Brain microvascular endothelial cell (primary cell): ENCODE measurements at regions not wholly inside any gene's neighbourhood (a gene's known extent, or its start where the extent isn't known, plus 50 kb on each side); places are given as distances from the start of the nearest gene placed in this dataset.

Experiments
- DNase-seq: peaks from one replicate; pipeline ENCODE4 v3.0.0-alpha.2; 2020
- H3K27ac ChIP-seq: fragments of 250-450 bp; sonication (Bioruptor Pico); 2 replicates; pipeline ENCODE4 v1.5.1; 2020; ENCODE audit warnings: mild to moderate bottlenecking, moderate library complexity
- H3K27me3 ChIP-seq: fragments of 250-450 bp; sonication (Bioruptor Pico); replicated peaks from 2 replicates; pipeline ENCODE4 v1.5.1; 2020; ENCODE audit warnings: mild to moderate bottlenecking
- H3K36me3 ChIP-seq: fragments of 250-450 bp; sonication (Bioruptor Pico); replicated peaks from 2 replicates; pipeline ENCODE4 v1.5.1; 2020; ENCODE audit warnings: mild to moderate bottlenecking
- H3K4me3 ChIP-seq: 2 replicates; pipeline ENCODE4 v1.5.1; 2011; ENCODE audit warnings: low read depth, mild to moderate bottlenecking, control low read depth, low read length, moderate library complexity
- CTCF ChIP-seq: IDR thresholded peaks from 2 replicates; pipeline ENCODE4 v1.5.1; 2011; ENCODE audit warnings: low read depth, mild to moderate bottlenecking, moderate library complexity, low read length, control low read depth, inconsistent platforms; ENCODE audit errors: missing control alignments
- in situ Hi-C: cut with HindIII; loops from 2 replicates; pipeline ENCODE4 v1.10.0; 2017; ENCODE audit warnings: low sequenced_read_pairs, low pct_ligation_motif_present

GRCh38 chr13:84296401-84296800, 414.1 kb upstream of the SLITRK1 start:
- TF ChIP-seq CTCF, result no peak
- in situ Hi-C loops, result no loop called here
- Histone ChIP-seq H3K27me3 (no peaks in the 10 kb centered on the region), H3K4me3 (no peak overlapping the region), H3K36me3 (no peaks in the 10 kb centered on the region), H3K27ac (no peak overlapping the region)
- DNase-seq, result no peak

- no peaks in the 10 kb centered on the region for H3K36me3 ChIP-seq
- in situ Hi-C loops, result no loop called here
- no peak overlapping the region for H3K27ac ChIP-seq
- H3K27me3 ChIP-seq, result no peaks in the 10 kb centered on the region
- no peak for DNase-seq
- H3K4me3 ChIP-seq, result no peak overlapping the region
- no peak for TF ChIP-seq CTCF
Observed at GRCh38 chr13:84294576-84294975, 412.3 kb upstream of the SLITRK1 start.

GRCh38 chr13:84290386-84290785, 408.1 kb upstream of the SLITRK1 start:
- H3K36me3 ChIP-seq, result no peaks in the 10 kb centered on the region
- in situ Hi-C loops, result no loop called here
- H3K27me3 ChIP-seq, result no peaks in the 10 kb centered on the region
- no peak overlapping the region for H3K27ac ChIP-seq
- no peak for DNase-seq
- no peak overlapping the region for H3K4me3 ChIP-seq
- no peak for TF ChIP-seq CTCF

GRCh38 chr13:84279166-84279565, 396.9 kb upstream of the SLITRK1 start:
- no peak for DNase-seq
- no peak overlapping the region for H3K27ac ChIP-seq

GRCh38 chr13:84272877-84273562, 390.7 kb upstream of the SLITRK1 start:
- H3K4me3 ChIP-seq, result no peak overlapping the region
- H3K27ac ChIP-seq, result no peak overlapping the region
- H3K36me3 ChIP-seq, result no peaks in the 10 kb centered on the region
- TF ChIP-seq CTCF, result no peak
- in situ Hi-C loops, result no loop called here
- no peaks in the 10 kb centered on the region for H3K27me3 ChIP-seq
- no peak for DNase-seq

More at GRCh38 chr13:84279166-84279565, 396.9 kb upstream of the SLITRK1 start:
- H3K36me3 ChIP-seq, result no peaks in the 10 kb centered on the region
- in situ Hi-C loops, result no loop called here
- H3K27me3 ChIP-seq, result no peaks in the 10 kb centered on the region
- no peak for TF ChIP-seq CTCF
- no peak overlapping the region for H3K4me3 ChIP-seq

GRCh38 chr13:84265257-84265764, 383.0 kb upstream of the SLITRK1 start:
- no peak for TF ChIP-seq CTCF
- Histone ChIP-seq H3K27ac (no peak overlapping the region), H3K4me3 (no peak overlapping the region), H3K36me3 (no peaks in the 10 kb centered on the region), H3K27me3 (no peaks in the 10 kb centered on the region)
- in situ Hi-C loops, result no loop called here
- DNase-seq, result no peak
